CD14-positive monocyte (primary cell): ENCODE measurements at regions not wholly inside any gene's neighbourhood (a gene's known extent, or its start where the extent isn't known, plus 50 kb on each side); places are given as distances from the start of the nearest gene placed in this dataset.

Experiments
- DNase-seq, 3 donors: peaks; one replicate each; pipeline ENCODE4 v3.0.0-alpha.2; 2011 to 2022
- H2AFZ ChIP-seq: 2 replicates; pipeline ENCODE4 v1.6.0; 2012; ENCODE audit warnings: mild to moderate bottlenecking, low read depth, low read length, inconsistent platforms; ENCODE audit not compliant: insufficient read depth, poor library complexity, severe bottlenecking
- H3K27ac ChIP-seq, 2 donors: 1 replicate in 1 of 2; 2 replicates in 1 of 2; pipeline ENCODE4 v1.5.1; 2012 to 2013; ENCODE audit warnings: low read length in 2 of 2, control low read depth in 1 of 2, inconsistent platforms in 1 of 2, low read depth in 1 of 2, mild to moderate bottlenecking in 1 of 2
- H3K27me3 ChIP-seq, 2 donors: one replicate each; pipeline versions ENCODE4 v1.6.0 to v1.6.1; 2011 to 2013; ENCODE audit warnings: low read length in 2 of 2; ENCODE audit not compliant: control insufficient read depth in 2 of 2, insufficient read depth in 2 of 2
- H3K36me3 ChIP-seq, 2 donors: replicated peaks in 1 of 2; 1 replicate in 1 of 2; 2 replicates in 1 of 2; pipeline versions ENCODE4 v1.5.1 to v1.6.1; 2012 to 2013; ENCODE audit warnings: low read length in 2 of 2, control low read depth in 1 of 2, inconsistent platforms in 1 of 2, mild to moderate bottlenecking in 1 of 2; ENCODE audit not compliant: insufficient read depth in 2 of 2, control insufficient read depth in 1 of 2
- H3K4me1 ChIP-seq, 2 donors: 1 replicate in 1 of 2; 2 replicates in 1 of 2; pipeline versions ENCODE4 v1.5.1 to v1.6.1; 2012 to 2013; ENCODE audit warnings: low read length in 2 of 2, control low read depth in 1 of 2, inconsistent platforms in 1 of 2, mild to moderate bottlenecking in 1 of 2, moderate library complexity in 1 of 2; ENCODE audit not compliant: insufficient read depth in 2 of 2, control insufficient read depth in 1 of 2
- H3K4me2 ChIP-seq: replicated peaks from 2 replicates; pipeline ENCODE3; 2012; ENCODE audit warnings: low read length, moderate library complexity, mild to moderate bottlenecking; ENCODE audit not compliant: poor library complexity, severe bottlenecking; ENCODE audit errors: extremely low read depth
- H3K4me3 ChIP-seq, 3 experiments: fragments of 200-600 bp in 1 of 3; sonication (generic) in 1 of 3; replicated peaks in 1 of 3; 1 replicate in 2 of 3; 2 replicates in 1 of 3; pipeline ENCODE4 v1.5.1; 2011 to 2013; ENCODE audit warnings: low read length in 3 of 3, mild to moderate bottlenecking in 3 of 3, control low read depth in 2 of 3, low read depth in 2 of 3, inconsistent platforms in 1 of 3, moderate library complexity in 1 of 3
- H3K79me2 ChIP-seq: 2 replicates; pipeline ENCODE4 v1.6.0; 2012; ENCODE audit warnings: mild to moderate bottlenecking, control low read depth, inconsistent platforms, low read length, moderate library complexity; ENCODE audit not compliant: insufficient read depth
- H3K9ac ChIP-seq: 2 replicates; pipeline ENCODE4 v1.6.0; 2017; ENCODE audit warnings: low read length, mild to moderate bottlenecking; ENCODE audit not compliant: insufficient read depth, poor library complexity, severe bottlenecking
- H3K9me3 ChIP-seq, 2 donors: replicated peaks in 1 of 2; 1 replicate in 1 of 2; 2 replicates in 1 of 2; pipeline versions ENCODE4 v1.5.1 to v1.6.1; 2012 to 2013; ENCODE audit warnings: low read length in 2 of 2, control low read depth in 1 of 2; ENCODE audit not compliant: control insufficient read depth in 1 of 2, insufficient read depth in 1 of 2
- H4K20me1 ChIP-seq: 2 replicates; pipeline ENCODE4 v1.6.0; 2012; ENCODE audit warnings: mild to moderate bottlenecking, low read length, control low read depth, moderate library complexity; ENCODE audit not compliant: insufficient read depth
- H3K27ac Mint-ChIP-seq, 7 donors: one replicate each; pipeline ENCODE4 v1.8.0; 2020; ENCODE audit warnings: mild to moderate bottlenecking in 7 of 7, mixed read lengths in 7 of 7, moderate library complexity in 6 of 7, inconsistent platforms in 2 of 7
- H3K27me3 Mint-ChIP-seq, 3 donors: one replicate each; pipeline ENCODE4 v1.8.0; 2021 to 2022; ENCODE audit warnings: low read depth in 3 of 3, mild to moderate bottlenecking in 3 of 3, mixed read lengths in 3 of 3, moderate library complexity in 3 of 3, inconsistent platforms in 1 of 3
- H3K36me3 Mint-ChIP-seq, 2 donors: one replicate each; pipeline ENCODE4 v1.8.0; 2020; ENCODE audit warnings: mixed read lengths in 2 of 2, inconsistent platforms in 1 of 2, mild to moderate bottlenecking in 1 of 2
- H3K4me1 Mint-ChIP-seq: one replicate; pipeline ENCODE4 v1.8.0; 2020; ENCODE audit warnings: mild to moderate bottlenecking, mixed read lengths
- H3K4me3 Mint-ChIP-seq, 2 donors: one replicate each; pipeline ENCODE4 v1.8.0; 2020; ENCODE audit warnings: mild to moderate bottlenecking in 2 of 2, mixed read lengths in 2 of 2, moderate library complexity in 1 of 2
- H3K9me3 Mint-ChIP-seq, 7 donors: one replicate each; pipeline ENCODE4 v1.8.0; 2020 to 2022; ENCODE audit warnings: mixed read lengths in 7 of 7, mild to moderate bottlenecking in 6 of 7, moderate library complexity in 6 of 7, inconsistent platforms in 2 of 7
- WGBS: methylation state at CpG from one replicate; pipeline ENCODE4 v1.1.5; 2013; ENCODE audit warnings: missing lambda C conversion rate; ENCODE audit not compliant: insufficient coverage; 5-methylcytosine and 5-hydroxymethylcytosine counted together
- intact Hi-C, 2 donors: fragments of 100-400 bp; cut with micrococcal nuclease; formaldehyde crosslinking; loops; one replicate each; pipeline versions ENCODE4 v1.15.0 to v1.15.1; 2023
- TF ChIP-seq, protein P1 (sequence below): fragments of 200-600 bp; IDR thresholded peaks from one replicate; pipeline ENCODE4 v1.8.0; 2022; ENCODE audit warnings: antibody characterized with exemption, mild to moderate bottlenecking

DNA sequence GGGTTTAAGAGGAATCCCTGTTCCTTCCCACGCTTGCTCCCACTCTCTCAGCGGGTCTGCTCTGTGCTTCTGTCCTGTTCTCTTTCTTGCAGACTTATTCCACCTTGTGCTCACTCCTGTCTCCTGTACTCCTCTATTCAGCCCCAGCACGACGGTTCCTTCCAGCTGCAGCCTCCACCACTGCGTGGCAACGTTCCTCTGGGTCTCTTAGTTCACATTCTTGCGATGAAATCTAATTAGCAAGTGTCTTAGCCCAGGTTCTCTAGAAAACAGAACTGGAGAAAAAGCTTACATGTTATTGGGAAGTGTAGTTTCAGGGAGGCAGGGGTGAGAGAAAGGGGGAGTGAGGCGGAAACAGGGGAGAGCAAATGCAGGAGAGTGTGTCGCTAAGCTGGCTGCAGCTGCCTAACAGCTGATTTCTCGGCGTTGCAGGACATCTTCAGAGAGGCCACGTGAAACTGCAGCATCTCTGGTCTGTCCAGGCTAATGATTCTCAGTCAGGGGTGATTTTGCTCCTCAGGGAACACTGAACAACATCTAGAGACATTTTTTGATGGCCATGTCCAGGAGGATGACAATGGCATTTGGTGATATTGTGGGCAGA, 213.2 kb upstream of the NLRP1 start:
- H3K36me3 ChIP-seq, result no peaks in the 10 kb centered on the region
- Mint-ChIP-seq H3K27ac (no peak overlapping the region), H3K27me3 (peaks cover 6 to 16% (median 12%) of the 10 kb centered on the region in 3 donors), H3K36me3 (no peaks in the 10 kb centered on the region), H3K4me1 (no peaks in the 10 kb centered on the region), H3K4me3 (no peak overlapping the region), H3K9me3 (peaks cover 6 to 13% (median 8%) of the 10 kb centered on the region in 7 donors)
- H3K4me3 ChIP-seq, result no peak overlapping the region
- no peak overlapping the region for H3K9ac ChIP-seq
- H3K27ac ChIP-seq, result no peak overlapping the region
- TF ChIP-seq, protein P1, sequence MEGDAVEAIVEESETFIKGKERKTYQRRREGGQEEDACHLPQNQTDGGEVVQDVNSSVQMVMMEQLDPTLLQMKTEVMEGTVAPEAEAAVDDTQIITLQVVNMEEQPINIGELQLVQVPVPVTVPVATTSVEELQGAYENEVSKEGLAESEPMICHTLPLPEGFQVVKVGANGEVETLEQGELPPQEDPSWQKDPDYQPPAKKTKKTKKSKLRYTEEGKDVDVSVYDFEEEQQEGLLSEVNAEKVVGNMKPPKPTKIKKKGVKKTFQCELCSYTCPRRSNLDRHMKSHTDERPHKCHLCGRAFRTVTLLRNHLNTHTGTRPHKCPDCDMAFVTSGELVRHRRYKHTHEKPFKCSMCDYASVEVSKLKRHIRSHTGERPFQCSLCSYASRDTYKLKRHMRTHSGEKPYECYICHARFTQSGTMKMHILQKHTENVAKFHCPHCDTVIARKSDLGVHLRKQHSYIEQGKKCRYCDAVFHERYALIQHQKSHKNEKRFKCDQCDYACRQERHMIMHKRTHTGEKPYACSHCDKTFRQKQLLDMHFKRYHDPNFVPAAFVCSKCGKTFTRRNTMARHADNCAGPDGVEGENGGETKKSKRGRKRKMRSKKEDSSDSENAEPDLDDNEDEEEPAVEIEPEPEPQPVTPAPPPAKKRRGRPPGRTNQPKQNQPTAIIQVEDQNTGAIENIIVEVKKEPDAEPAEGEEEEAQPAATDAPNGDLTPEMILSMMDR, result no peak
- no peak overlapping the region for H3K4me2 ChIP-seq
- no peak overlapping the region for H2AFZ ChIP-seq
- no peaks in the 10 kb centered on the region for H3K79me2 ChIP-seq
- no peaks in the 10 kb centered on the region for H4K20me1 ChIP-seq
- no peak for DNase-seq
- H3K4me1 ChIP-seq, result no peaks in the 10 kb centered on the region
- intact Hi-C loops, result no loop called here
- peaks cover 0 to 2% of the 10 kb centered on the region in 2 donors for H3K27me3 ChIP-seq
- 46% methylated on average over 12 of the region's 12 CpGs for WGBS
- peaks cover 7 to 11% of the 10 kb centered on the region in 2 donors for H3K9me3 ChIP-seq

DNA sequence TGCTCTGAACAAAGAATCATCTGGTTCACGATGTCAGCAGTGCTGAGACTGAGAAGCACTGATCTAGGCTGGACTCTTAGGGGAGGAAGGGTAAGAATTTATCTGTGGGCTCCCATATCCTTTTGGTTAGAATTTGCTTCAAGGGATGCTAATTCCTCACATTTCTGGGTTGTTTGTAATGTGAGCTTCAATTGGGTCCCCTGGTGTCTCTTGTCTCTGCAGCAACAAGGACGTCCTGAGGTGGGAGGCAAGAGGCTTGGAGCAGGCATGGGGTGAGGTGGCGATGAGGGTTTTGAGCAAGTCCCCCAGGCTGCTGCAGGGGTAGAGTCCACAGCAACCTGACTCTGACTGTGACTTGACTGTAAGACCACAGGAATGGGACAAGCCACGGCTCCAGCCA, 213.8 kb upstream of the NLRP1 start:
- H3K27ac ChIP-seq, result no peak overlapping the region
- no peak overlapping the region for H3K4me3 Mint-ChIP-seq
- no peak overlapping the region for H3K9ac ChIP-seq
- H3K79me2 ChIP-seq, result no peaks in the 10 kb centered on the region
- H3K4me1 Mint-ChIP-seq, result no peaks in the 10 kb centered on the region
- H2AFZ ChIP-seq, result no peak overlapping the region
- H4K20me1 ChIP-seq, result no peaks in the 10 kb centered on the region
- peaks cover 0 to 2% of the 10 kb centered on the region in 2 donors for H3K27me3 ChIP-seq
- peaks cover 8 to 16% (median 12%) of the 10 kb centered on the region in 3 donors for H3K27me3 Mint-ChIP-seq
- DNase-seq, result no peak
- no peaks in the 10 kb centered on the region for H3K36me3 ChIP-seq
- no peaks in the 10 kb centered on the region for H3K36me3 Mint-ChIP-seq
- H3K4me2 ChIP-seq, result no peak overlapping the region
- H3K9me3 ChIP-seq, result peaks cover 3 to 5% of the 10 kb centered on the region in 2 donors
- H3K27ac Mint-ChIP-seq, result no peak overlapping the region
- no peak overlapping the region for H3K4me3 ChIP-seq
- intact Hi-C loops, result no loop called here
- no peaks in the 10 kb centered on the region for H3K4me1 ChIP-seq
- TF ChIP-seq, protein P1, result no peak
- WGBS, result 66% methylated on average over 4 of the region's 4 CpGs
- peaks cover under 1 to 11% (median 4%) of the 10 kb centered on the region in 7 donors for H3K9me3 Mint-ChIP-seq
